GM19035 (cell line): ENCODE measurements at regions not wholly inside any gene's neighbourhood (a gene's known extent, or its start where the extent isn't known, plus 50 kb on each side); places are given as distances from the start of the nearest gene placed in this dataset.
"Not testable (repeated sequence)": the region's sequence is repeated elsewhere in the genome, so short reads cannot be mapped to it uniquely, and the experiment has no call there.

ENCODE experiments used
- ATAC-seq: cut with Tn5 transposase; IDR thresholded peaks from one replicate; pipeline ENCODE4 v1.9.1; 2021; ENCODE audit not compliant: unreplicated experiment

DNA sequence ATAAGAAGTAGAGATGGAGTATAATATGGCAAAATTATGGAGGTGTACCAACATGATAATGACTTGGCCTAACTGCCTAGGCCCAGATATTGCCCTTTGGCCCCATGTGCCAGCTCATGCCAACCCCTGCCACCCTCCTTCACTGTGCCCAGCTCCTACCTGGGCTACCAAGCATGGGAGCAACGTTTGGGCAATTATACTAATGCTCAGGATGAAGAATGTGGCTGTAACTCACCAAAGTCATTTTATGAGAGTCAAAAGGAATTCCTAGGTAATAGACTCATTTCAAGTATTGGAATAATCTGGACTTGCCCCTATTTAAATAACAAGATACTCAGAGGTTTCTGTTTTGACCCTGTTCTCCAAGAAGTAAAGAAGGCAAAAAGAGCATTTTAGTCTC lies 240.2 kb upstream of the IL12A start:
- ATAC-seq: no peak

DNA sequence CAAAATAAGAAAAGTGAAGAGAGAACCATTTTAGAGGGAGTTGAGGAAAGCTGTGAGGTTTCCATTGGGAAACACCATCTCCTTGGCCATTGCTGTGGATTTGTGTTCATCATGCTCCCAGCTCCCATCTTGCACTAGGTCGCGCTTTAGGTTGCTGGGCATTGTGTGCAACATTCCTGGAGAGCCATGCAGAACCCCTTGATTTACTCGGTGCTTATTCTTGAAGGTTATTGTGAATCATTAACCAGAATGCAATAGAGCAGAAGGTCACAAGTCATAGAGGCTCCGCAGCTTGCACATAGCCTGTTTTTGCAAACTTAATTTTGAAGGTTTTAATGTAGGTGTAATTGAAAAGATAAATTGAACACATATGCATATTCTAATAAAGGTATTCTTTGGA lies 239.2 kb upstream of the IL12A start:
- no peak for ATAC-seq

DNA sequence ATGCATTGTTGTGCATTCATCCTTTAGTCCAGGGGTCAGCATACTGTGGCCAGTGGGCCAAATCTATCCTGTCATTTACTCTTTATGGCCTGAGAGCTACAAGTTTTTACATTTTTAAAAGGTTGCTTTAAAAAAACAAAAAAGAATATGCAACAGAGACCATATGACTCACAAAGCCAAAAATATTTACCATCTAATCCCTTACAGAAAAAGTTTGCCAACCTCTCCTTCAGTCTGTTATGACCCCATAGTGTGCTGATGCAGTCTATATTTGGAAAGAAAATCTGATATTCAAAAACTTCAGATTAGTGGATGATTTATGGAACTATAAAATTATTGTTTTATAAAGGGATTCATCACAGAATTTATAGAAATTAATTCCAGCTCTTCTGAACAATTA lies 237.5 kb upstream of the IL12A start:
- ATAC-seq: no peak

DNA sequence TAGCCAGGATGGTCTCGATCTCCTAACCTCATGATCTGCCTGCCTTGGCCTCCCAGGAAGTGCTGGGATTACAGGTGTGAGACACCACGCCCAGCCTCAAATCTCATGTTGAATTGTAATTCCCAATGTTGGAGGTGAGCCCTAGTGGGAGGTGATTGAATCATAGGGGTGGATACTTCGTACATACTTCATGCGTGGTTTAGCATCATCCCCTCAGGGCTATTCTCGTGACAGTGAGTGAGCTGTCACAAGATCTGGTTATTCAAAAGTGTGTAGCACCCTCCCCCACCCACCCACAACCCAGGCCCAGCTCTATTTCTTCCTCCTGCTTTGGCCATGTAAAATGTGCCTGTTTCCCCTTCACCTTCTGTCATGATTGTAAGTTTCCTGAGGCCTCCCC lies 236.9 kb upstream of the IL12A start:
- no peak for ATAC-seq

DNA sequence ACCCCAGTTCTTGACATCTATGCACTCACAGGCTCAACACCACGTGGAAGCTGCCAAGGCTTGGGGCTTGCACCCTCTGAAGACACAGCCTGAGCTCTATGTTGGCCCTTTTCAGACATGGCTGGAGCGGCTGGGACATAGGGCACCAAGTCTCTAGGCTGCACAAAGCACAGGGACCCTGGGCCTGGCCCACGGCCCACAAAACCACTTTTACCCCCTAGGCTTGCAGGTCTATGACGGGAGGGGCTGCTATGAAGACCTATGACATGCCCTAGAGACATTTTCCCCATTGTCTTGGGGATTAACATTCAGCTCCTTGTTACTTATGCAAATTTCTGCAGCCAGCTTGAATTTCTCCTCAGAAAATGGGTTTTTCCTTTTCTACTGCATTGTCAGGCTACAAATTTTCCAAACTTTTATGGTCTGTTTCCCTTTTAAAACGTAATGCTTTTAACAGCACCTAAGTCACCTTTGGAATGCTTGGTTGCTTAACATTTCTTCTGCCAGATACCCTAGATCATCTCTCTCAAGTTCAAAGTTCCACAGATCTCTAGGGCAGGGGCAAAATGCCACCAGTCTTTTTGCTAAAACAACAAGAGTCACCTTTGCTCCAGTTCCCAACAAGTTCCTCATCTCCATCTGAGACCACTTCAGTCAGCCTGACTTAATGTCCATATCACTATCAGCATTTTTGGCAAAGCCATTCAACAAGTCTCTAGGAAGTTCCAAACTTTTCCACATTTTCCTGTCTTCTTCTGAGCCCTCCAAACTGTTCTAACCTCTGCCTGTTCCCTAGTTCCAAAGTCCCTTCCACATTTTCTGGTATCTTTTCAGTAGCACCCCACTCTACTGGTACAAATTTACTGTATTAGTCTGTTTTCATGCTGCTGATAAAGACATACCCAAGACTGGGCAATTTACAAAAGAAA lies 232.1 kb upstream of the IL12A start:
- ATAC-seq: not testable (repeated sequence)

DNA sequence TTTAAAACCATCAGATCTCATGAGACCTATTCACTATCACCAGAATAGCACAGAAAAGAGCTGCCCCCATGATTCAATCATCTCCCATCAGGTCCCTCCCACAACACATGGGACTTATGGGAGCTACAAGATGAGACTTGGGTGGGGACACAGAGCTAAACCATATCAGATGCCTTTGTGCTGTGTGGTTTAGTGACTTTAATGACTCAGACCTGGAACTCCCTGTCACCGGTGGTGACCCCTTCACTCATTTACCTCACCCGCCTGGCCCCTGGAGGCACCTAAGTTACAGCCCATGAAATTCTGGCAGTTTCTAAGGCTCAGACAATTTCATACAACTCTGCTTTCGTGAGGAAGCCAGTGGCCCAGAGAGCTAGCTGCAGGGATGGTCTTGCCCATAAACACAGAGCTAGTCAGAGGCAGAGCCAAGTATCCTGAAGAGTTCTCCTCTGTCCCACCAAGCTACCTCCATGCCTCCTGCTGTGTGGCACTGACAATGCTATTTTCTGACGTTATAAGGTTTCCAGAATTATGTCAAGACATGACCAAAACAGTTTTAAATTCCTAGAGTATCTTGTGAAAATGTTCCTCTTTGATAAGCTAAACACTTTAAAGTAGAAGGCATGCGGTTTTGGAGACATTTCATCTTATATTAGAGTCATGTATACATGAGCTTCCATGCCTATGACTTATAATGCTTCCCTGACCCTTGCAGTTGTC lies 231.1 kb upstream of the IL12A start:
- ATAC-seq: no peak

DNA sequence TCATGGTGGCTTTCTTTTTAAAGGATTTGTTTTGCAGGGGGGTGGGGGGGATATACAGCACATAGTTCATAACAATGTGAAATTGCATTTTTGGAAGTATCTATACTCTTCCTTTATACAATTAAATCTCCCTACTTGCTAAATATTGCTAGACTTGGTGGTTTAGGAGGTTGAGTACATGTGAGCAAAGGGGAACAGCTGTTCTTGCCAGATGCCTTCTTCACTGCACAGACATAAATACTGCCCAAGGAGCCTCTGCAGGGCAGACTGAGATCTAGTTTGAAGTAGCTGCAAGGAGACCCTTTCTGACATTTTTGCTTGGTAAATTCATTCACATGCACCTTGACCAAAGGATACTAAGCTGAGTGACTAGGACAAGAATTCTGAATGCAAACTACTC lies 228.6 kb upstream of the IL12A start:
- no peak for ATAC-seq

DNA sequence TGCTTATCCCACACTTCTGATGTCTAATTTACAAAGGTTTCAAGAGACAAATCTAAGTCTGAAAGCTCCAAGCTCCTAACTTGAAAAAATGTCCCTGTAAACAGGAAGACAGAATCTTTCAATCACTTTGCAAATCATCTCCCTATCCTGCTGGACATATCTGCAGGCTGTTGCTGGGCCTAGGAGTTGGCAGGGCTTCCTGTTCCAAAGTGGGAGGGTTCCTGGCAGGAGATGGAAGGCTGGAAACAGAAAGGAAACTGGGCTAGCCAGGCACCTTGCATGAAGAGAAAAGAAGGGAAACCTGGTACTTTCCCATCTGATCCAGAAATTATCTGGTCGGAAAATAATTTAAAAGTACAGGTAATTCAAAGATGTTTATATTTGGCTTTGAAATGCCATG lies 227.3 kb upstream of the IL12A start:
- no peak for ATAC-seq

DNA sequence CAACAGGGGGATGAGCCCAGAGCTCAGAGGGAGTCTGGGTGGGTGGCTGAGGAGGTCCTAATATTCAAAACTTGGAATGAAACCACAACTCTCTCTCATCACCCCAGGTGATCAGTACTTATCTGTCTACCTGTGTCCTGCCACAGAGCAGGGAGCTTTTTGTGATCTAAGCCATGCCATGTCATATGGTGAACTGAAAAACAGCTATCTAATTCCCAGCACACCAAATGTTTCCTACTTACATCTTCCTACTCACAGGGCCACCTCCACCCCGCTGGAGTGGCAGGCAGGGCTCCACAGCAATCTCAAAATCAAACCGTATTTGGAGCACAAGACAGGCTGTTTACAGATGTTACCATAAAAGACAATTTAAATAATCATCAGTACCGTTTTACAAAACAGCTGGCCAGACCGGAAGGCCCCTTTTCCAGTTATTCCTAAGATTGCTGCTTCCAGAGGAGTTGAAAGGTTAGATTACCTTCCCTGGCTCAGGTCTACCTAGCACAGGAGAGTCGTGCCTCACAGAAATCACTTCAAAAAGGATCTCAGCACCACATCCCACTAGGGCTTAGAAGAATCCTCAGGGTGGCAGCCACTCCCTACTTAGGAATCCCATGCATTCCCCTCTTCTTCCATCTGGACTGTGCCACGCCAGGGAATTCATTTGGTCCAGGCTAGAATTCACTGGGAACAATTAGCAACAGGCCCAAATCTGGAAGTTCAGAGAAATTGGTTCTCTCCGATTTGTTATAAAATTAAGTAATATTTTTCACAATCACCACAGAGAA lies 226.6 kb upstream of the IL12A start:
- ATAC-seq: no peak

DNA sequence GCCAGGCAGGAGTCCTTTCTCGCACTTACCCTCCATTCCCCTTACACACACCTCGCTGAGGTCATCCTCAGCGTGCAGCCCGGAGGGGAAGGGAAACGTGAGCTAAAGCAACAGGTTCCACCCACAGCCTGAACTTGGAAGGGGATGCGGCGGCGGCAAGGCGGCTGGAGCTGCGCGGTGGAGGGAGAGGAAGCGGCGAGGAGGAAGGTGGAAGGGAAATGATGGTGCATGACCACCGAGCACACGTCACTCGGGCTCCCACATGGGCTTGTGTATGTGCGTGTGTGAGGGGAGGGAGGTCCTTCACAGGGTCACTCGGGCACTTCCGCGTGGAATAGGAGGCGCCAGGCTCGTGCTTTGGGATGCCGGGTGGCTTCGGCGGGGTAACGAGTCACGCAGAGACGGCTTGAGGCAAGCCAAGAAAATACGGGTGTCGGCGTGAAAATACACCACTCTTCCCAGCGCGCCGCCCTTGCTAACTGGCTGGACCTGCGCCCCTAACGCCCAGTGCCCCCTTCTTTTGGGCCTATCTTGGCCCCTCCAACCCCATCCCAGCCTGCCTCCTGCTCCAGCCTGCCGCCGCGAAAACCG lies 225.5 kb upstream of the IL12A start:
- peak; percentile 34 for ATAC-seq

DNA sequence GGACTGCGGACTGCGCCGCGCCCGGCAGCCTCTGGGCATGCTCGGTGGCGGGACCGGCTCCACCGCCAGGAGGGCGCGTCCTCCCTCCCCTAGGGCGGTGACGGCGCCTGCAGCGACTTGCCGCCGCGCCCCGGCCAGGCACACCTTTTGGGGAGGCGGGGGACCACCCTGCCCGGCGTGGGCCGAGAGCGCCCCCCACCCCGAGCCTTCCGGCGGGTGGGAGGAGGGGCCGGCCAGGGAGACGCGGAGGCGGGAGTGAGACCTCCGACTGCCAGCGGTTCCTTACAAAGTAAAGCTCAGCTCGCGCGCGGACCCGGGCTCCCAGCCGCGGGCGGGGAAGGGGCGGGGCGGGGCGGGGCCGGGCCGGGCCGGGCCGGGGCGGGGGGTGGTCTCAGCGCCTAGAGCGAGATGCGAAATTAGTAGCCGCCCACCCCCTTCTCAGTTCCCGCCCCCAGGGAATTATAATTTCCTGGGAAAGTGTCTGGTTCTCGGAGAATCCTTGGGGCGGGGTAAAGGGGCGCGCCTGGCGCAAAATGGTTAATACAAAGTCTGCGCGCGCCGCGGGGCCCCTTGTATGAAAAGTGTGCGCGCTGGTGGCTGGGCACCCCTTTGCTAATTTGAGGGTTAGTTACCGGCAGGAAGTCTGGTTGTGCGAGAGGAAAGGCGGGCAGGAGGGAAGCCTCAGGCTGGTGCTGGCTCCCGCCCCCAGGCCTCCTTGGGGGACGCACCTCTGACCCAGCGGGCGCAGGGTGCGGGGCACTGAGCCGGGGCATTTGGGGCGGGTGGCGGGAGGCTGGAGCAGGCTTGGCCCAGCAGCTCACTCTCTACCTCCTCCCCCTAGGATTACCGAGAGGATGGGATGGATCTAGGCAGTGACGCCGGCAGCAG lies 224.8 kb upstream of the IL12A start:
- peak; percentile 75 for ATAC-seq

DNA sequence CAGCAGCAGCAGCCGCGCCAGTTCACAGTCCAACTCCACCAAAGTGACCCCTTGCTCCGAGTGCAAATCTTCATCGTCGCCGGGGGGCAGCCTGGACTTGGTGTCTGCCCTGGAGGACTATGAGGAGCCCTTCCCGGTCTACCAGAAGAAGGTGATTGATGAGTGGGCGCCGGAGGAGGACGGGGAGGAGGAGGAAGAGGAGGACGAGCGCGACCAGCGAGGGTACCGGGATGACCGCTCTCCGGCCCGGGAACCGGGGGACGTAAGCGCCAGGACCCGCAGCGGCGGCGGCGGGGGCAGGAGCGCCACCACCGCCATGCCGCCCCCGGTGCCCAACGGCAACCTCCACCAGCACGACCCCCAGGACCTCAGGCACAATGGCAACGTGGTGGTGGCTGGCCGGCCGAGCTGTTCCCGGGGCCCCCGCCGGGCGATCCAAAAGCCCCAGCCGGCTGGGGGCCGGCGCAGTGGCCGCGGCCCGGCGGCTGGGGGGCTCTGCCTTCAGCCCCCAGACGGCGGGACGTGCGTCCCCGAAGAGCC lies 224.1 kb upstream of the IL12A start:
- ATAC-seq: no peak

DNA sequence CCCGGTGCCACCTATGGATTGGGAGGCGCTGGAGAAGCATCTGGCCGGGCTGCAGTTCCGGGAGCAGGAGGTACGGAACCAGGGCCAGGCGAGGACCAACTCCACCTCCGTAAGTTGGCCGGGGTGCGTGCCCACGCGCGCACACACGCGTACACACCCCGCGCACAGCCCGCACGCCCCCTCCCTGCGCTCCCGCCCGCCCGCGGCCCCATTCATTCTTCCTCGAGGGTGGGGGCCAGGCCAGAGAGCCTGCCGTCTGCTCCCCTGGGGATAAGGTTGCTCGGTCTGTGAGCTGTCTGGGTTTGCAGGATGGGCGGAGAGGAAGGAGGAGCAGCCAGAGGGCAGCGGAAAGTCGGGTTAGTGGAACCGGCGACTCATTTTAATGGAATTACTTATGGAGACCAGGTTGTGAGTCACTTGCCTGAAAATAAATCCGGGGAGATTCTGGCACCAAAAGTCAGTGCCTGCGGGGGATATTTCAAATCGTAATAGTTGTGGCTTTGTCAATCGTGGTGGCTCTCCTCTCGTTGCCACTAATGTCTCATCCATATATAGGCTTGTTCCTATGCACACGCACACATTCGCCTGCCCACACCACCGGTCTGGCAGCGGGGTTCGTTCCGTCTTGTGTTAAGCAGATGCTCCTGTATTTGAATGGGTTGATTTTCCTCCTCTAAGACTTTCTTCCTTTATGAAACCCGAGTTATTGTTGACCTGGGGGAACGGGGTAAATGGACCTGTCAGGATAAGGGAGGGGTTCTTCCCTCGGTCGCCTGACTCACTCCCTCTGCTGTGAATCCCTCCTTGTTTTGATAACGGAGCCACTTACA lies 223.4 kb upstream of the IL12A start:
- no peak for ATAC-seq

DNA sequence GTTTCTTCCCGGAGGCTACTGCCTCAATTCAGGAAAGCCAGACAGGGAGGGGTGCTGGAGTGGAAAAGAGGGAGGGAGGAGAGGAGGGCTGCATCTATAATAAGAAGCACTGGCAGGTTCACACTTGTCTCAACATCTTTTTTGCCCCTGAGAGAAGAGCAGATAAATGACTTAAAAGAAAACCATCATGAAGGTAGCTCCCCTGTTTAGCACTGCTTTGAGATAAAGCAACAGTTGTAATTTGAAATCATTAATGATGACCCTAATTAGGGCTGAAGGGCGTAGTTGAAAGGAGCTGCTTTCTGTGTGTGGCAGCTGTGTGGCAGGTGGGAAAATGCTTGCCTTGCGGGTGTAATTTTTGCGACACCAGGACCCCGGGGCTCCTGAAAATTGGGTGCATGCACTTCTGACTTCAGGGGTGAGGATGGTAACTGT lies 222.8 kb upstream of the IL12A start:
- no peak for ATAC-seq

DNA sequence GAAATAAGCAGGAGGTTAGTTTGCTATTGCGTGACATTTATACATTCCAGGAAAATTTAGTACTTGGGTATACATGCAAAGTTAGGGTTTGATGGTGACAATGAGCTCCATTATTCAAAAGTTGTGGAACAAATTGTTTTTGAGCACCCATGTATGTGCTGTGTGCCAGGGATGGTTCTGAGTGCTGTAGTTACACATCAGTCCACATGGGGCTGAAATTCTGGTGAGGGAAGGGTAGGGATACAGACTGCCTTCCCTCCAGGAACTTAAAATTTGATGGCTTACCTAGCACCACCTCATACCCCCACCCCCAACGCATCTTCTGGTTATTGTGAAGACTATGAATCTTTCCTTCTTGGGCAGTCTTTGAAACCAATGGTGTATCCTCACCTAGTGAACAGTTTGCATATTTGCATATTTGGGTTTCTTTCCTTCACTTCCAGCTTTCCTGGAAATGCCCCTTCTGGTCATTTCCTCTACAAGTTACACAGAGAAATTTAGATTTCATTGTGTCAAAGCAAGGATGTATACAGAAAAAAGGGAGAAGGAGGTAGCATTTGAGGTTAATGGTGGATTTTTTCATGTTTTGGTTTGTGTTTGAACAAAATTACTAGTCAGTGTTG lies 222.0 kb upstream of the IL12A start:
- no peak for ATAC-seq

DNA sequence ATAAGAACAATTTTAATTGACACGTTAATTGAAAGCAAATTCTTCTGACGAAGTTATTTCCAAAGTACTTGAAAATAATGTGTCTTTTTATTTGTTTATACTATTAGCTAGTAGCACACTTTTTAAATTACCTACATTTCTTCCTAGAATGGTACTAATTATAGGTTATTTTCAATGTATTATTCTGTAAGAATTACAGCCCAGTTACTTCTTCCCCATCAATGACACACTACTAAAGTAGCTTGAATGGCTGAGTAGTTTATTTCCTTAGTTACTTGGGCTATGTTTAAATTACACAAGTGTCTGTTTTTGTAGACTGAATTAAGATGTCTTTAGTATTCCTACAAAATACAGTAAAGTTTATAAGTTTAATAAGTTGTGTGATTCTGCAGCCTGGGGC lies 217.6 kb upstream of the IL12A start:
- ATAC-seq: no peak

DNA sequence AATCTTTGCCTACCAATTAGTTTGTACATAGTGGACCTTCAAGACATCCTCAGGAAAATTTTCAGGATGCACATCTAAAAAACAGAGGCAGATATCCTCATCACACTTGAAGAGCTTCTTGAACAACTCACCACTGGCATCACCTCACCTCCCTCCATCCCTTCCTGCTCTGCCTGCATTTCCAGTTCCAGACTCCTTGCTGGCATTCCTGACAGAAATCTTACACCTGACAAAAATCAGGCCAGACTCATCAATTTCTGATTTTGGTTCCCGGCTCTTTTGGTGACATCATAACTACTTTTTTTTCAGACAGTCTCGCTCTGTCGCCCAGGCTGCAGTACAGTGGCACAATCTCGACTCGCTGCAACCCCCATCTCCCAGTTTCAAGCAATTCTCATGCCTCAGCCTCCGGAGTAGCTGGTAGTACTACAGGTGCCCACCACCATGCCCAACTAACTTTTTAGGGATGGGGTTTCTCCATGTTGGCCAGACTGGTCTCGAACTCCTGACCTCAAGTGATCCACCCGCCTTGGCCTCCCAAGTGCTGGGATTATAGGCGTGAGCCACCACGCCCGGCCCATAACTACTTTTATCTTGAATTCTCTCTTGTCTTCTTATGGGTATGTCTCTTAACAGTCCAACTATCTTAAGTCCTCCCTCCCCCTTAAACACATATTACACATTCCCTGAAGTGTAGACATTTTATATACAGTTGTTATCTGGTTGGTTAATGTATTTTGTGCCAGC lies 216.6 kb upstream of the IL12A start:
- ATAC-seq: no peak

DNA sequence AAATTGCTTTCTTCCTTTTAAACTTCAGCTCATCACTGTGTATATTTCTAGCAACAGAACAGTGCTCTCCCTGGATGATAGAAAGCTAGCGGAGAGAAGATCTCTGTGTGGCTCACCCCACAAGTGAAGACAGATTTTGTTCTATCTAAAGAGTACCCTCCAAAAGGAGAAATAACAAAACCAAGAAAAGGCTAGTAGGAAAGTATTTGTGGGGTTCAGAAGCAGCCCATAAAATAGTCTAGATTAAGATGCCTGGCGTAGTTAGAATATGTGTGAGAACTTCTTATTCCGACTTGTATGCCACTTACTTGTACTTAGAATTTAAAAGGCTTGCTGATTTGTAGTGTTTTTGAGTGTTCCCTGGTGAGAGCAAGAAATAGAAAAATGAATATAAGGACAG lies 214.9 kb upstream of the IL12A start:
- no peak for ATAC-seq
